GM19240 (cell line): ENCODE measurements at regions not wholly inside any gene's neighbourhood (a gene's known extent, or its start where the extent isn't known, plus 50 kb on each side); places are given as distances from the start of the nearest gene placed in this dataset.
"Not testable (repeated sequence)": the region's sequence is repeated elsewhere in the genome, so short reads cannot be mapped to it uniquely, and the experiment has no call there.

Experiments
- DNase-seq: peaks from one replicate; pipeline ENCODE4 v3.0.0; 2011; ENCODE audit warnings: low spot score; ENCODE audit not compliant: insufficient read length

- not testable (repeated sequence) for DNase-seq
These were observed 502.7 kb upstream of the LARGE1 start for GRCh38 chr22:34422948-34423347.

DNA sequence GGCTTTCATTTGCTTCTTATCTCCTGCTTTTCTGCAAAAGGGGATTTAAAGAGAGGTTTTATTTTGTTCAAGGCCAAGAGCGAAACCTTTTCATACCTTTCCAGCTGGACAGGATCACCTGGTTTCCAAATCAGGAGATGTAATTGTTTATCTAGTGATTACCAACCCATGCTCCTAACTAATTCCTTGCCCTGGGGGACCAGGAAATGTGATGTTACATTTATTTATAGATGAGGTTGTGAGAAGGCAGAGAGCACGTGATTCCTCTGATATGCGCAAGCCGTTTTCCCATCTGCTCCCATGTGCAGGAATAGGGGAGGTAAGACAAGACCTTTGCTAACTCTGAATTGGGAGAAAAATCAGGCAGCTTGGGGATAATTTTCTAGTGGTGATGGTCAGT lies 507.2 kb upstream of the LARGE1 start:
- DNase-seq, result no peak

GRCh38 chr22:34427841-34428240 lies 507.6 kb upstream of the LARGE1 start:
- DNase-seq, result no peak

GRCh38 chr22:34429314-34429713 lies 509.0 kb upstream of the LARGE1 start:
- no peak for DNase-seq

DNA sequence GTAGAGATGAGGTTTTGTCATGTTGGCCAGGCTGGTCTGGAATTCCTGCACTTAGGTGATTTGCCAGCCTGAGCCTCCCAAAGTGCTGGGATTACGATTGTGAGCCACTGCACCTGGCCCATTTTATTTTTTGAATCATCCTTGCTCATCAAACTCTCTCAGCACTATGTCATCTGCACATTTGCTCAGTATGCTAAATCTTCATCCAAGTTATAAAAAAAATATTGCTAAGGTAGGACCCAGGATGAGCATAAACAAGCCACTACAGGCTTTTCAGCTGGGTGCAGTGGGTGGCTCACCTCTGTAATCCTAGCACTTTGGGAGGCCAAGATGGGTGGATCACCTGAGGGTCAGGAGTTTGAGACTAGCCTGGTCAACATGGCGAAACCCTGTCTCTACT lies 510.1 kb upstream of the LARGE1 start:
- DNase-seq, result no peak

GRCh38 chr22:34434371-34434770 lies 514.1 kb upstream of the LARGE1 start:
- no peak for DNase-seq

DNA sequence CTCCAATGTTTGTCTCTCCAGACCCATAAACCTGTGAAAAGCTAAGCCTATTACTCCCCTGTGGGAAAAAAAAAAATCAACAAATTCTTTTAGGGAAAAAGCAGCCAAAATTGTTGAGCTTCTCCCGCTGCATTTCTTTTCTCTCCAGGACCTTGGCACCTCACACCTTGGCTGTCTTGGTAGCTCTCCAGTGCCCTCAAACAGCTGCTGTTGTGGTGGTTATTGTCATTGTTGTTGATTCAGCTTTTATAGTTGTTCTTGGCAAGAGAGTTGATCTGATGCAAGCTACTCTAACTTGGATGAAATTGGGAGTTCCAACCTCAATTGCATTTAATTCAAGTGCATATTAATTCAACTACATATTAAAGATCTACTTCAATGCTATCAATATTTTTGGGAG lies 516.9 kb upstream of the LARGE1 start:
- no peak for DNase-seq

DNA sequence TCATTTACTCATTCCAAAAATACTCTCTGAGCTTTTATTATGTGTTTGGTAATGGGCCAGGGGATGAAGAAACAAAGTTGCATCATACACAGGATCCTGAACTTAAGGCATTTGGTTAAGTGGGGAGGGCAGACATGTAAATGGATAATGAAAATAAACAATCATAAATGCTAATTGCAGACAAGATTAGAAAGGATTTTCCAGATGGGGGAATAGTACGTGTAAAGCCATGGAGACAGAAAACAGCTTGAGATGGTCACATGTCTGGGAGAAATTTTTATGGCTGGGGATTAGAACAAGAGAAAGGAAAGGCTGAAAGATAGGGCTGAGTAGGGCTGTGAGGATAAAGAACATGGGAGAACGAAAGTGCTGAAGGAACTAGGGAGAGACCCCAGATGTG lies 534.3 kb upstream of the LARGE1 start:
- no peak for DNase-seq

DNA sequence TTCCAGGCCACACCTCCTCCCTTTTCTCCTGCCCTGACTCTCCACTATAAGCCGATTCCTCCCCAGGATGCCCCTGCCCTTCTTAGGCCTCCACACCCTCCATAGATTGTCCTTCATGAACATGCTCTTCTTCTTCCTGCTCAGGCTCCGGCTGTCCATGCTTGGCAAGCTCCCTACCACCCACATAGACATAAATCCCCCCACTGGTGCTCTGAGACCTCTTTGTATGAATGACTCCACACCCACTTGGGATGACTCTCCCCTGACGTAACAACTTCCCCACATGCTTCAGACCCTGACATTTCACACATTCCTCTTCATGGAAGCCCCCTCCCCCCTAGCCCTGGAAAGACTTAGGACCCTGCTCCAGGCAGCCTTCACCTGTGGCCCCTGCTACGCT lies 542.5 kb upstream of the LARGE1 start:
- DNase-seq, result no peak

GRCh38 chr22:34475886-34476285 lies 555.6 kb upstream of the LARGE1 start:
- no peak for DNase-seq

- no peak for DNase-seq
These were observed 556.5 kb upstream of the LARGE1 start for GRCh38 chr22:34476762-34477161.

- DNase-seq, result no peak
These were observed 560.8 kb upstream of the LARGE1 start for GRCh38 chr22:34481090-34481489.

DNA sequence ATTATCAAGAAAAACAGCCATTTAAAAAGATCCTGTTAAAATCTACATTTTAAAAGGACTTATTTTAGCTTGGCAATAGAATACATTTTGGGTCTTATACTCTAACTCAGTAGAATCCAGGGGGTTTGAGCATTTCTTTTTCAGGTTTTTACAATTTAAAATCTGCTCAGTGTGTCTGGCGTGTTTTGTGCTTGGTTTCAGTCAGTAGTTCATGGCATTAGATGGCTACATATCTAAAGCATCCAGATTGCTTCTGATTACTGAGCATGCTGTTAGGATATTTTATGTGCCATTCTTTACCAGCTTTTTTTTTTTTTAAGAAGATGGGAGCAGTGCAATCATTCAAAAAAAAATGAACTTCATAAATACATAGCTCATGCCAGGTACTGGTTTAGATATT lies 566.1 kb upstream of the LARGE1 start:
- DNase-seq, result no peak

DNA sequence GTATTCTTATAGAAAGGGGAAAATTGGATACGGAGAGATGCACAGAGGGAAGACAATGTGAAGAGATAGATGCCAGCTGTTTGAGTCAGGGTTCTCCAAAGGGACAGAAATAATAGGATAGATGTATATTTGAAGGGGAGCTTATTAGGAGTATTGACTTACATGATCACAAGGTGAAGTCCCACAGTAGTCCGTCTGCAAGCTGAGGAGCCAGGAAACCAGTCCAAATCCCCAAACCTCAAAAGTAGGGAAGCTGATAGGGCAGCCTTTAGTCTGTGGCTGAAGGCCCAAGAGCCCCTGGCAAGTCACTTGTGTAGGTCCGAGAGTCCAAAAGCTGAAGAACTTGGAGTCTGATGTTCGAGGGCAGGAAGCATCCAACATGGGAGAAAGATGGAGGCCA lies 569.6 kb upstream of the LARGE1 start:
- DNase-seq, result no peak

DNA sequence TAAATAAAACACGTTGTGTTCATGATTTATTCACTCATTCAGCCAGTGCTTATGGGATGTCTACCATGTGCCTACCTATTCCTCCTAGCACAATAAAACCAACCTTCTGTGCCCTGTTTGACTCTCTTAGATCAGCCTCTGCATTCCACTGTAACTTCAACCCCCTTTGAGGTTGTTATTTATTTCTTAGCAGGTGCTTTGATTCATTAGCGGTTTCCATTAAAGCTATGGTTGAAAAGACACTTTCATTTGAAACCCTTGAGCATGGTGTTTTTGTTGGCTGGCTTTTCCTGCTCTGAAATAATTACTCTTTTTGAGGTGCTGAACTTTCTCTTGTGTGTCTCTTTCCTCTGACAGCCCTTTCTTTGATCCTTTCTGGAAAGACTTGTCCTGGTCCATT lies 570.6 kb upstream of the LARGE1 start:
- DNase-seq, result no peak

- no peak for DNase-seq
These were observed 572.5 kb upstream of the ISX start for GRCh38 chr22:34493486-34493885.

GRCh38 chr22:34501366-34501965 lies 564.5 kb upstream of the ISX start:
- no peak for DNase-seq

DNA sequence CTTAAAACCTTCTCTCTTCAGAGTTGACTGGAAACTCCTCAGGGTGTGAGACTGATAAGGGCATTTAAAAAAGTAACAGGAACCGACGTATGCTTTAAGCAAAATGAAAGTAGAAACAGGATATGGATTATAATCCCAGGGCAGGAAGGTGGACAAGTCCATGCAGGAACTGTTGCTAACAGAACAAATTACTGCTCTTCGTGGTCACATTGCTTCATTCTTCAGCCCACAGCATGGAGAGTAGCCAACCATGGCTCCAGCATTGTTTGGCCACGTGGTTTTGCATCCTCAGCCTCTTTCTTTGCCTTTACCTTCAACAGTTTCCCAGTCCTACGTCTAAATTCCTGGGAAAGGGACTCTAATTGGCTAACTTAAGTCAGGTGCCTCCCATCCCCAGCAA lies 563.1 kb upstream of the ISX start:
- no peak for DNase-seq

DNA sequence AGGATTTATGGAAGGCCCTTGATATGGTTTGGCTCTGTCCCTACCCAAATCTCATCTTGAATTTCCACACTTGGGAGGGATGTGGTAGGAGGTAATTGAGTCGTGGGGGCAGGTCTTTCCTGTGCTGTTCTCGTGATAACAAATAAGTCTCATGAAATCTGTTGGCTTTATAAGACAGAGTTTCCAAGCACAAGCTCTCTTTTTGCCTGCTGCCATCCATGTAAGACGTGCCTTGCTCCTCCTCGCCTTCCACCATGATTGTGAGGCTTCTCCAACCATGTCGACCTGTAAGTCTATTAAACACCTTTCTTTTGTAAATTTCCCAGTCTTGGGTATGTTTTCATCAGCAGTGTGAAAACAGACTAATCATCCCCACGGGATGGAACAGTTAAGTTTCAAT lies 557.2 kb upstream of the ISX start:
- no peak for DNase-seq

- DNase-seq, result no peak
These were observed 539.3 kb upstream of the ISX start for GRCh38 chr22:34526681-34527080.

DNA sequence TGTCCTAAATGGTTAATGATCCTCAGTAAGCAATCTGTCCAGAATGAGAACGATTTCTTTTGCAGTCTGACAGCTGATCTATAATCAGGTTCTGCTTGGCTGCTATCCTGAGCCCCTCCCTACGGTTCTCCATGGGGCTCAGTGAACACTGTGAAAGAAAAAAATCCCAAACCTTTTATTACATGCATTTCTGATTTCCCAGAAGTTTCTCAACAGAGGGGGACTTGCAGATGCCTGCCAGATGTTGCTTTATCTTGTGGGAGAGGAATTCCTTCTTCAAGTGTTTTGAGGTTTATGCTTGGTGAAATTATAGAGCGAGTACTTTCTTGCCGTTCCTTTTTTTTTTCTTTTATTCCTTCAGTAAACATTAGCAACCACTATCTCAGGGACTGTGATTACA lies 531.9 kb upstream of the ISX start:
- no peak for DNase-seq

- DNase-seq, result no peak
These were observed 498.6 kb upstream of the ISX start for GRCh38 chr22:34567367-34567766.

DNA sequence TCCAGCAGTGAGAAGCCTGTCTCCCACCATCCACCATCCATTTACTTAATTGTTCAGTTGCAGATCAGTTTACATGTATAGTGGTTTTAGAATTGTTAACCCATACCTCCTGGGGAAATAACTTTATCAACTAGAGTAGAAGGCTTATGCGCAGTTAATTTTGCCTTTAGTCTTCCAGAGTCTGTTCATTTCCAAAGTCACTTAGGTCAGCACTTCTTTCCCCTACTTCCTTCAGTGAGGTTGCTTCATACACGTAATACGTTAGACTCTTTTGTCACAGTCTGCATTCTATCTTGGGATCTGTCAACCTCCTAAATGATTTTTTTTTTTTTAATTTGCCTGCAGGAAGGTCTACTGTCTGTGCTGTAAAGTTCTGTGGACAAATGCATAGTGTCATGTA lies 495.6 kb upstream of the ISX start:
- no peak for DNase-seq

DNA sequence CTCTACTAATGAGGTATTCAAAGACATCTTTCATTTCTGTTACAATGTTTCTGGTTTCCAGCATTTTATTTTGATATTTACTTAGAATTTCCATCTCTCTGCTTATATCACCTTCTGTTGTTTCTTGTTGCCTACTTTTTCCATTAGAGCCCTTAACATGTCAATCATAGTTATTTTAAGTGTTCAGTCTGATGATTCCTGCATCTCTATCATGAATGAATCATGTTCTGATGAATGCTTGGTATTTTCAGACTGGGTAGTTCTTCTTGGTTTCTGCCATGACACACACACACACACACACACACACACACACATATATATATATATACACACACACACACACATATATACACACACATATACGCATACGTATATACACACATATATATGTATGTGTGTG lies 486.4 kb upstream of the ISX start:
- DNase-seq, result no peak
